ENCODE measurements at regions not wholly inside any gene's neighbourhood (a gene's known extent, or its start where the extent isn't known, plus 50 kb on each side); places are given as distances from the start of the nearest gene placed in this dataset.

DNA sequence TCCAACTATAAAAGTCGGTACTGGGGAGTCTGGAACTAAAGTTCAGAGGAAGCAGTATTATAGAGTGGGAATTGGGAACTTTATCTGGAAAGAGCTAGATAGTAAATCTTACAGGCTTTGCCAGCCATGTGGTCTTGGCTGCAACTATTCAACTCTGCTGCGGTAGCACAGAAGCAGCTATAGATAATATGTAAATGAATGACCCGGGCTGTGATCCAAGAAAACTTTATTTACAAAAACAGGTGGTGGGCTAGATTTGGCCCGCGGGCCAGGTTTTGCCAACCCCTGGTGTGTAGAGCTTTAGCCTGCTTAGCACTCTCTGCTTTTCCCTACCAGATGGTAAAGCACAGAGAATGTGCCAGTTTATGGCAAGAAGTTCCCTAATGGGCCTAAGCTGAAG, 70.8 kb downstream of the TNP1 start:
- TF ChIP-seq, protein P1, sequence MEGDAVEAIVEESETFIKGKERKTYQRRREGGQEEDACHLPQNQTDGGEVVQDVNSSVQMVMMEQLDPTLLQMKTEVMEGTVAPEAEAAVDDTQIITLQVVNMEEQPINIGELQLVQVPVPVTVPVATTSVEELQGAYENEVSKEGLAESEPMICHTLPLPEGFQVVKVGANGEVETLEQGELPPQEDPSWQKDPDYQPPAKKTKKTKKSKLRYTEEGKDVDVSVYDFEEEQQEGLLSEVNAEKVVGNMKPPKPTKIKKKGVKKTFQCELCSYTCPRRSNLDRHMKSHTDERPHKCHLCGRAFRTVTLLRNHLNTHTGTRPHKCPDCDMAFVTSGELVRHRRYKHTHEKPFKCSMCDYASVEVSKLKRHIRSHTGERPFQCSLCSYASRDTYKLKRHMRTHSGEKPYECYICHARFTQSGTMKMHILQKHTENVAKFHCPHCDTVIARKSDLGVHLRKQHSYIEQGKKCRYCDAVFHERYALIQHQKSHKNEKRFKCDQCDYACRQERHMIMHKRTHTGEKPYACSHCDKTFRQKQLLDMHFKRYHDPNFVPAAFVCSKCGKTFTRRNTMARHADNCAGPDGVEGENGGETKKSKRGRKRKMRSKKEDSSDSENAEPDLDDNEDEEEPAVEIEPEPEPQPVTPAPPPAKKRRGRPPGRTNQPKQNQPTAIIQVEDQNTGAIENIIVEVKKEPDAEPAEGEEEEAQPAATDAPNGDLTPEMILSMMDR (optimal IDR thresholded peaks at IDR 0.05 in 1 of 3, IDR thresholded peaks at IDR 0.05 in 1 of 3, conservative IDR thresholded peaks at IDR 0.05 in 1 of 3; ENCODE audit: extremely low read depth in 1 of 3, insufficient read depth in 2 of 3, low read length in 3 of 3), result no peak
- TF ChIP-seq EZH2 (IDR thresholded peaks at IDR 0.05; ENCODE audit: low read length), result no peak
